Progenitor cell of endocrine pancreas (in vitro differentiated cells): ENCODE measurements at regions not wholly inside any gene's neighbourhood (a gene's known extent, or its start where the extent isn't known, plus 50 kb on each side); places are given as distances from the start of the nearest gene placed in this dataset.

Experiments
- DNase-seq: peaks from one replicate; pipeline ENCODE4 v3.0.0; 2021; ENCODE audit warnings: low spot score; ENCODE audit not compliant: unreplicated experiment
- H3K27ac Mint-ChIP-seq: 2 replicates; pipeline ENCODE4 v1.8.0; 2021; ENCODE audit warnings: mild to moderate bottlenecking, moderate library complexity, mixed read lengths
- H3K27me3 Mint-ChIP-seq: 2 replicates; pipeline ENCODE4 v1.8.0; 2021; ENCODE audit warnings: mixed read lengths
- H3K36me3 Mint-ChIP-seq: 2 replicates; pipeline ENCODE4 v1.8.0; 2022; ENCODE audit warnings: mixed read lengths; ENCODE audit not compliant: insufficient read depth
- H3K4me1 Mint-ChIP-seq: 2 replicates; pipeline ENCODE4 v1.8.0; 2021; ENCODE audit warnings: low read depth, mixed read lengths
- H3K4me3 Mint-ChIP-seq: 2 replicates; pipeline ENCODE4 v1.8.0; 2021; ENCODE audit warnings: low read depth, mild to moderate bottlenecking, moderate library complexity, mixed read lengths
- H3K9me3 Mint-ChIP-seq: 2 replicates; pipeline ENCODE4 v1.8.0; 2021; ENCODE audit warnings: low read depth, mixed read lengths
- CTCF ChIP-seq: fragments of 200-600 bp; sonication (generic); IDR thresholded peaks from one replicate; pipeline ENCODE4 v1.5.0; 2021; ENCODE audit warnings: antibody characterized with exemption, mild to moderate bottlenecking; ENCODE audit not compliant: unreplicated experiment

- no peak overlapping the region for H3K27ac Mint-ChIP-seq
- H3K27me3 Mint-ChIP-seq = no peaks in the 10 kb centered on the region
- no peaks in the 10 kb centered on the region for H3K36me3 Mint-ChIP-seq
- H3K4me3 Mint-ChIP-seq = no peak overlapping the region
- H3K9me3 Mint-ChIP-seq = peaks cover 11% of the 10 kb centered on the region
- H3K4me1 Mint-ChIP-seq = peaks cover 5% of the 10 kb centered on the region
- TF ChIP-seq CTCF = no peak
- DNase-seq = no peak
Observed at GRCh38 chrX:45862801-45863200, 662.1 kb upstream of the DIPK2B start.

GRCh38 chrX:45860450-45860849 lies 659.8 kb upstream of the DIPK2B start:
- Mint-ChIP-seq H3K4me1 (peaks cover 5% of the 10 kb centered on the region), H3K27me3 (no peaks in the 10 kb centered on the region), H3K36me3 (no peaks in the 10 kb centered on the region), H3K4me3 (no peak overlapping the region), H3K27ac (no peak overlapping the region), H3K9me3 (peaks cover 11% of the 10 kb centered on the region)
- DNase-seq = no peak
- TF ChIP-seq CTCF = no peak

- Mint-ChIP-seq H3K27me3 (no peaks in the 10 kb centered on the region), H3K4me3 (no peak overlapping the region), H3K27ac (no peak overlapping the region), H3K36me3 (no peaks in the 10 kb centered on the region), H3K9me3 (peaks cover 11% of the 10 kb centered on the region), H3K4me1 (peaks cover 5% of the 10 kb centered on the region)
- no peak for TF ChIP-seq CTCF
- DNase-seq = no peak
Observed at GRCh38 chrX:45859407-45859806, 658.7 kb upstream of the DIPK2B start.

GRCh38 chrX:45852884-45853283 lies 652.2 kb upstream of the DIPK2B start:
- Mint-ChIP-seq H3K27me3 (no peaks in the 10 kb centered on the region), H3K36me3 (peaks cover 5% of the 10 kb centered on the region), H3K9me3 (peaks cover 9% of the 10 kb centered on the region), H3K4me3 (no peak overlapping the region), H3K27ac (no peak overlapping the region), H3K4me1 (peaks cover 6% of the 10 kb centered on the region)
- no peak for DNase-seq
- no peak for TF ChIP-seq CTCF

GRCh38 chrX:45851434-45851991 lies 650.8 kb upstream of the DIPK2B start:
- Mint-ChIP-seq H3K4me1 (peaks cover 6% of the 10 kb centered on the region), H3K27ac (peak overlapping the region; percentile 85), H3K9me3 (peaks cover 9% of the 10 kb centered on the region), H3K36me3 (peaks cover 5% of the 10 kb centered on the region), H3K27me3 (no peaks in the 10 kb centered on the region), H3K4me3 (peak overlapping the region; percentile 91)
- peak; percentile 7 for TF ChIP-seq CTCF
- peak; percentile 12 for DNase-seq
